ENCODE measurements at regions not wholly inside any gene's neighbourhood (a gene's known extent, or its start where the extent isn't known, plus 50 kb on each side); places are given as distances from the start of the nearest gene placed in this dataset.
"Not testable (repeated sequence)": the region's sequence is repeated elsewhere in the genome, so short reads cannot be mapped to it uniquely, and the experiment has no call there.

DNA sequence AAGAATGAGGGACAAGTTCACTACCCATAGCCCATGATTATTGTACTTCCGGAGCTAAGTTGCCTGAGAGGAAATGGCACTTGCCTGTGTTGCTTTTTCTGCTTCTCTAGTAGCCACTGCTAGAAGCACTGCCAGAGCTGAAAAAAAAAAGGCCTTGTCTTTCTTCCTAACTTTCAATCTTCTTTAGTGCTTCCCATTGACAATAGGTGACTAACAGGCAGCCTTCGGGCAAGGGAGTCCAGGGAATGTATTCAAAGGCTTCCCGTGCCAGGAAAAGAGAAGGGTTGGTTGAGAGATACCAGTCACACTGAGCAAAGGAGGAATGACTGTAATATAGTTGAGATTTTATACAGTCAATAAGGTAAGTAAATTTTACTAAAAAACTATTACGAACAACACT is 242.0 kb downstream of the CALCRL start:
- DNase-seq (ENCODE audit: low read depth), result no peak

DNA sequence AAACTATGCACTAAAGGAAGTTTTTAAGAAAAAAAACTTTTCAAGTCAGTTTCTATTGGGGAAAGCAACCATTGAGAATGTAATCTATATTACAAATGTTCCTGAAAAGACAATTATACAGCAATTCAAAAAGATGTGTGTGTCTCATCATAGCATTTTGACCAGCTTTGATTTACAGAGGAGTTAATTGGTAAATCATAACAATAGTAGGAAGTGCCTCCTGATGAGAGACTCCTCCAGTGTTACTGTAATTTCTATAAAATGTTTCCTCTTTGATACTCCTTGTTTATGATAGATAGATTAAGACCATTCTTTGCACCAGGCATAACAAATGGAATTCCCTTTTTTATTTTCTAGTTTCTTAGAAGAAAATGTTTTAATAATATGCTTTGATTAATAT is 249.9 kb downstream of the CALCRL start:
- DNase-seq (ENCODE audit: low read depth), result no peak

DNA sequence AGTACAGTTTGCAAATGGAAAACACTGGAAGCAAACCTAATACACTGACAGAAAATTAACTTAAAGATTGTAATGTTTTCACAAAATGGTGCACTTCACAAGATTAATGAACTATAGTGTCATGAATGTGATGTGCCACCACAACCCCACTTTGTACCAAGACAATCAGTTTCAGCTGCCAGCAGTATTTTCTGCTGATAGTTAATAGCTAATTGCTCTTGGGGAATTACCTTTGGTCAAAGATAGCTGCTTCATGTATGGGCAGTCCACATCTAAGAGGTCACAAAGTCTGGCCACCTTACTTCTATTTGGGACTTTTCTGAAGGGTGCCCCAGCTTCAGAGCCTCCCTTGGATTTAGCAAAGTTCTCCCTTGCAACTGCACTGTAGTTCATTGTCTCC is 254.0 kb downstream of the CALCRL start:
- no peak for DNase-seq (ENCODE audit: low read depth)

DNA sequence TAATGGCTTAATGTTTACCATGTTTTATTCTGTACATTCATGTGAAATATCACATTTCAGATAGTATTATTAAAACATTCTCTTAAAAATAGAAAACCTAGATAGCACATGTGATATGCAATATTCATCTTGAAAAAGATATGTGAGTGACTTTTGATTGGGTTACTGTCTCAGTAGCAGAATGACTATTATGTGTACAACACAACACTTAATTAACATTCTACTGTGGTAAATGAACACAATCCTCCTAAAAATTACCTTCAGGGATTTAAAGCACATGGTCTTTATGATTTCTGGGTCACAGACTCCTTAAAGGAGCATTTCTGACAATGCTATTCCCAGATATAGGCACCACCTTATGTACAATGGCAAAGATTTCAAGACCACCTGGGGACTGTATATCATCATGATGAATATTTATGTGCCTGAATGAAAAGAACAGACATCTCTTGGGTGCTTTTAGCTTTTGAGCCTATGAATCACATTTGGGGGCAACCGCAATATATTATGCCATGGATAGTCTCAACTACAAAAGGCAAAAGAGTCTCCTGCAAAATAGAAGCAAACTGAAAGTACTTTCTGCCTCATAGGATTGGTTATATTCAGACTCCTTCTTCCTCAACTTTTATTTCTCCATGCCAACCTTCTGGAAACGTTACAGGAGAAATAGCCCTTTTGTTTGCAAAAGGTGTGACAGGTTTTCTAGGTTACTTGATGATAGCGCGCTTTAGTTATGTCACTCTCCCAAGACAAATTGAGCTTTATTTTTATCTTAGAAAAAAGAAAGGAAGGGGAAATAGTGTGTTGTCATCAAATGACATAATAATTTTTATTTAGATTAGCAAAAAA is 259.0 kb downstream of the CALCRL start:
- no peak for DNase-seq (ENCODE audit: low read depth)

DNA sequence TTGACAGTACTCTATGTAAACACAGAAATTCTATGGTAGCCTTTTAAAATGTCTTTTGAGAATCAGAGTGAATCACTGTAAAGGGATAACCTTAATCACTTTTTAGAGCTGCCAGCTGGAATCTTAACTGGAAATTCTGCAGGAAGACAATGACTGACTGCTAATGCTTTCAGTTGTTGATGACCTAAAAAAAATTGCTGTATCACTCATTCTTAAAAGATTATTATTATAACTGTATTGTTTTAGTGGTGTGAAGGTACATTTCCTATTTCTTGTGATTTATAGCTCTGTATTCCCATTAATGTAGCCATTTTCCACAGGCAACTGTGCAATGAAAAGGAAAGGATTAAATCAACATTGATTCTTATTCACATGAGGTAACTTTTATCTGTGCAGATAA is 260.5 kb downstream of the CALCRL start:
- DNase-seq (ENCODE audit: low read depth), result no peak

DNA sequence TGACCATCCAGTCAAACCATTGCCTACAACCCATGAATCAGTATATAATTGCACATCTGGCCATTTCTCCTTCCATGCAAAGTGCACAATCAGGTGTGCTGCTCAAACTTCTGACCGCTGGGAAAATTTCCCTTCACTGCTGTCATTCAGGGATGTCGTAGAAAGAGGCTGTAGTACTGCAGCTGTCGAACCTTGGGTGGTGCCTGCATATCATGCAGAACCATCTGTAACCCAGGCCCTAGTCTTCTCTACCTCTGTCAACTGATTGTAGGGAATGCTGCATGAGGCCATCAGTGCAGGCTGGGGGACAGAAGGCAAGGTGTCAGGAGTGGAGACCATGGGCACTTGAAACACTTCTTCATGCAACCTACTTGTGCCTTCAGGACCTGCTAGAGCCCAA is 267.5 kb downstream of the CALCRL start:
- DNase-seq (ENCODE audit: low read depth), result no peak

DNA sequence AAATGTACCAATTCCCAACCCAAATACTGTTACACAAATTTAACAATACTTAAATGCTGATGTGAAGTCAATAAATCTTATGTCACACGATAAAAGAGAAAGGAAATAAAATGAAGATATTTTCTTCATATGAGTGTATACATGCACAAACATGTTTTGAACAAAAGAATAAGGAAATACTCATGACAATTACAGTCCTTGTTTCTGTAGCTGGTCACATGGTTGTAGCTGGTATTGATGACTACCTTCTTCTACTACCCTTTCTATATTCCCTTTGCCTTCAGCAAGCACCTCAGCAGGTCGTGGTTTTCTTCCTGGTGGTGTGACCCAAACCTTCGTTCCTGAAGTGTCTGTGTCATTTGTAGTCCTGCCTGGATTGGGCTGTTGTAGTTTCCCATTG is 269.2 kb downstream of the CALCRL start:
- not testable (repeated sequence) for DNase-seq (ENCODE audit: low read depth)

DNA sequence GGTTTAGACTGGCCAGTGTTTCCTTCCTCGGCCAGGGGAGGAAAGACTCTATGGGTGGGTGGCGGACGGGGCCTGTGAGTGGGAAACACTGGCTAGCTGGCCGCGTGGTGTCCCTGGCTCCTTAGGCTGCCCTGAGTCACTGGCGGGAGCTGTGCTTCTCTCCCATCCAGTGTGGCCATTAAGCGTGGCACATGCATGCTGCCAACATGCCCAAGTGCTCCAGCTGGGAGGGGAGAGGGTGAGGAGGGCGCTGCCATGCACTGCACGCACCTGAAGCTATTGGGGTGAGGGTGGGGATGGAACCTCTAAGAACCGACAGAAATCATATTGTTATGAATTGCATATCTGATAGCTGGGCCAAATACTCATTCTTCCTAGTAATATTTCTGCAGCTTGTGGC is 270.8 kb downstream of the CALCRL start:
- DNase-seq (ENCODE audit: low read depth), result no peak

DNA sequence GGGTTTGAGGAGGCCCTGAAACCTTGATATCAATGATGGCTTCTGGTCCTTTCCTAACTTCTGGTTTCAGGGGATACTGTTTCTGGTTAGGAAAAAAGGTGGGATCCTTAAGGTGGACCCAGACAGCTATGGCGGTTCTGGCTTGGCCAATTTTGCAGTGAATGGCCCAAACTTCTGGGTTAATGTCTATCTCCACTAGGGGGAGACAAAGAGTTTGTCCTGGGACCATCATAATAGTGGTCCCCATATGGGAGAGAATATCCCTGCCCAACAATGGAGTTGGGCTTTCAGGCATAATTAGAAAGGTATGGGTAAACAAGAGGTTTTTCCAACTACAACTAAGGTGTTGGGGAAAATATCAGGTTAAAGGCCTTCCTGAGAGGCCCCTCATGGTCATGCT is 273.5 kb downstream of the CALCRL start:
- DNase-seq (ENCODE audit: low read depth), result no peak

DNA sequence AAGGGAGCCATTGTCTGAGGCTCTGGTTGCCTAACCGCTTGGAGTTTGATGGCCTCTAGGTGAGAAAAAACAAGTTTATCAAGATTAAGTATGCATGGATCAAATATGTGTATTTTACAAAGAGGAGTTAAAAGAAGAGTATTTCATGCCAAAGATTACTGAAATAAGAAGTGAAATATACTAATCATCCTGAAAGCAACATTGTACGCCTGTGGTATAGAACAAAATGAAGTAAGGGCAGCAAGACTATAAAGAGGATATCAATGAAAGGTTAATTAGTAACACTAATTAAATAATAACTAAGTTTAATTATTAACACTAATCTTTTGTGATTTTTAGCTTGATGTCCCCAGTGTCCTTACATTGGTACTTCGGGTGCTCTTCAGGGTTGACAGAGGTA is 276.7 kb downstream of the CALCRL start:
- no peak for DNase-seq (ENCODE audit: low read depth)

DNA sequence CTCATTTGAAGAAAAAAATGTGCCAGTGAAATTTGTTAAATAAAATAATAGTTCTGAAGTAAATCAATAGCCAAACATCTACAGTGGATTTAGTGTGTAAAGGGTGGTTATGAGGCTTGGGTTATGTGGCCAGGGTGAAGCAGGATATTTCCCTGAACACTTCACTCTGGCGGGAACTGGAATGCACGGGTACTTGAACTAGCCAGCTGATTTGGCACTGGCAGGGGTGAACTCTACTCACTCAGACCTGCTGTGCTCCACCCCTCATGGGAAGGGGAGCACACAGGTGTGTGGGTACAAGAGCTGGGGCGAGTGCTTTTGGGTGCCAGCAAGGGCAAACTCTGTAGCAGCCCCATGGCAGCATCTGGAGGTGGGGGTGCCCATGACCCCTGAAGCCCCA is 278.2 kb downstream of the CALCRL start:
- no peak for DNase-seq (ENCODE audit: low read depth)

DNA sequence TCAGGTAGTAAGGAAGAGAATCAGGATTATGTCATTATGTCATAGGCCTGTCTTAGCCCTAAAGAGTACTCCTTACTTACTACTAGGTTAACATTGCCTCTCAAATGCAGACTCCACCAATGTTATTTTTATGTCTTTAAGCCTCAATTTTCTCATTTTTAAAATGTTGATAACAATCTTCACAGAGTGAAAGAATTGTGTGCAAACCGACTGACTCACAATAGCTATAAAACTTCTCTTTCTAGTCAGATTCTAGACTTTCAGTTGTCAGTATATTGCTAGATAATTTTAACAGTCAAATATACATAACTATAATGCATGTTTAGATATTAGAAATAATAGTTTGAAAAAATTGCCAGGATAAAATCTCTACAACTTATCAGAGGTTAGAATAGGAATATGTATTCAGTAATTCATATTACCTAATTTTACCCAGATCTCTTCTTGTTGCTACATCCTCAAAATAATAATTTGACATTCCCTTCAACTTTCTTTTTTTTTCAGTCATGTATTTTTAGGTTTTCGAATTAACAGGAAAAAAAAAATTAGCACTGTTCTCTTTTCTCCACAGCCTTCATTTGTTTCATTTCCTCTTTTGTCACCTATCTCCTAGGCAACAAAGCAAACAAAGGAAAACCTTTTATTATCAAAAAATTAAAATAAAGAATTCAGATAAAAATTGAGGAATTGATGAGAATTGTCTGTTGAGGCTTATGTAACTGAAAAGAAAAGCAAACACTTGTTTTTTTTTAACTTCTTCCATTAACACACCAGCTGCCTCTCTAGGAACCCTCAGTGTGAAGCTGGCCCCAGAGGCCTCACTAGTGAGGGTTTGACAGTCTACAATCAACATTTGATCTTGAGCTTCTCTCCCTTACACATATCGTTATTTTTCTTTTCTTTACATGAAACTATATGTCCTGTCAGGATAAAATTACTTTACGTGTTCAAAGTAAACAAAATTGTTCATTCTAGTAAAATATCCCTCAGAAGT is 279.0 kb downstream of the CALCRL start:
- DNase-seq (ENCODE audit: low read depth), result no peak

DNA sequence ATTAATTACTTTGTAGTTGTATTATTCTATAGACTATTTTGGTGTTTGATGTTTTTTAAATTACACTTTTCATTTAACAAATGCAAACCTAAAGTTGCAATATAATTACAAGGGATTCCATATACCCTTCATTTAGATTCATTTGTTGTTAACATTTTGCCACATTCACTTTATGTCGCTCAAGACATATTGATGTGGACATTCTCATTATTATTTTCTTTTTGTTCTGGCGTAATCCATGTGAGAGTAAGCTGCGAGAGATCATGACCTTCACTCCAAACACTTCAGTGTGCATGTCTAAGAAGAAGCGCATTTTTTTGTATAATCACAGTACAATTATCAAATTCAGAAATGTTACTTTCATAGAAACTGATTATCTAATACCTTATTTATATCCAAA is 280.6 kb downstream of the CALCRL start:
- no peak for DNase-seq (ENCODE audit: low read depth)

DNA sequence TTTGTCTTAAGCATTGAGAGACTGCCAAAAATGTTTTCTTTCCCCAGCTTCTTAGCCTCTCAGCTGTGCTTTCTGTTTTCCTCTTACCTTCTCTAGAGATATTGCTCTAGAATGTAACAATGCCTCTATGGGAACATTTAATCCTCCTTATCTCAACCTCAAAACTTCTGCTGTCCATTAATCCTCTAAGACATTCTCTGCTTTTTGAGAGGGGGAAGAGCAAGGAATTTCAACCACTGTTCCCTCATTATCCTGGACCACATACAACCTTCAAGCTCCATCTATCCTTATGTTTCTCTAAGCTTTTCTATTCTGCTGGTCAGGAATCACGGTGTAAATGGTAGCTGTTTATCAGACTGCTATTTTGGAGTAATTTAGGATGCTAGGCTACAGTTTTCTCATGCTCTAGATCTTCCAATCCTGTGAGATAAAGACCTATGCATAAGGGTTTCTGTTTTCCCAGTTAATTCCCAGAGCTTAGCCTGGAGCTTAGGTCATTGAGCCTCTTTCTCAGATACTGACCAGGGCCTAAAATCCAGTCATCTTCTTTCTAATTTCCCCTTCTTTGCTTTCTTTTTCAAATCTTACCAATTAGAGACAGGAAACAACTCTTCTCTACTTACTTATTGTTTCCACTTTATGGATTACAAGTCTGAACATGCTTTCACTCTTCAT is 282.0 kb downstream of the CALCRL start:
- no peak for DNase-seq (ENCODE audit: low read depth)

DNA sequence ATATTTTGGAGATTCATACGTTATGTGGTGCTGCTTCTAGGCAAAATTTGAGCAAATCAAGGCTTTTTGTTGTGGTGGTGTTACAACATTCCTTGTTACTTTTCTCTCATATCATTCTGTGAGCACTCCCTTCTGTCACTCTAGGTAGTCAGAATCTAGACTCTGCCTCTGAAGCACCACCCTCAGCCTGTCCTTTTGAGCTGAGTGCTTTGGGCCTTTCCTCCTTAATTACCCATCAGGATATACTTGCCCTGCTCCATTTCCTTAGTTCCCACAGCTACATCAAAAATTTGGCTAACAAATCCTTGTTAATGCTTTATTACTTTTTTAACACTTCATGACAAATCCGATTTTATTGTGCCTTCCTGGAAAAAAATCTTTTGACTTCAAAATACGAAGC is 289.6 kb downstream of the CALCRL start:
- DNase-seq (ENCODE audit: low read depth), result no peak

DNA sequence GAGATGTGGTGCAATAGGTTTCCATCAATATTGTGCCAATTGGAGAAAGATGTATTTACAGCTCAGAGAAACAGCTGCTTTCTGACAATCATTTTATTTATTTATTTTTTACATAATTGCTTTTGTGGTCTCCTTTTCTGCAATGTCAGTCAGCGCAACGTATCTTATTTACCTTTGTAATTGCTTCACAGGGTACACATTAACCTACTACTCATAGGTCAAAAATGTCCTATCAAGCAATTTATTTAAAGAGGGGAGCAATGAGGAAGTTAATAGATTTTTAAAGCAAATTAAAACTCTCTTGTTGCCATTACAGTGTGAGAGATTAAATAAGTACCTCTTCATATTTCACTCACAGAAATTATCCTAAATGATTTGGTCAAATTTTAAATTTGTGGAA is 291.0 kb downstream of the CALCRL start:
- no peak for DNase-seq (ENCODE audit: low read depth)

DNA sequence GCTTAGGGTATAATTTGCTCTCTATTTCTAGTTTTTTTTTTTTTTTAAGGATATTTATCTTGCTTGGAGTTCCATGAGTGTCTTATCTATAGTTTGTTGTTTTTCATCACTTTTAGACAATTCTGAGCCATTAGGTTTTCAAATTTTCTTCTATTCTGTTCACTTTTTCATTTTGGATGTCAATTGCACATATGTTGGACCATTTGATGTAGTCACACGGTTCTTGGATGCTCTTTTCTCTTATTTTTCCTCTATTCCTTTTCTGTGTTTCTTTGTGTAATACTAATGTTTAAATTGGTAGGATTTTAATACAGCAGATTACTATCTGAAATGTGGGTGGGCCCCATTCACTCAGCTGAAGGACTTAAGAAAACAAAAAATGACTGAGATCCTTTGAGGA is 292.6 kb downstream of the CALCRL start:
- no peak for DNase-seq (ENCODE audit: low read depth)

DNA sequence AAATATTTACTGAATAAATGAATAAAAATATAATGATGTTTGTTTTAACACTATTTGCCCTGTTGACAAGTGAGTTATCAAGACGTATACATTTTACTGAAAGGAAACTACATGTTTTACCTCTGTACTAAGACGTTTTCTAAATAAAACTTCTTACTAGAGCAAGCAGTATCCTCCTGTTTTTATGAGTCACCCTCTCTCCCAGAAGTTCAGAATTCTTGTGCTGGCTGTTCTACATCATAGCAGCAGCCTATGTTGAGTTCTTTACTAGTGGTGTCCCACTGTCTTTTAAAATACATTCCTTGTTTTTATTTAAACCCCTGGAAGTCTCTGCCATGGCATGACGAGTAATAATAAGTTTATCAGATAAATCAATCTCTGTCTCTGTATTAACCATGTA is 297.4 kb downstream of the CALCRL start:
- no peak for DNase-seq (ENCODE audit: low read depth)

DNA sequence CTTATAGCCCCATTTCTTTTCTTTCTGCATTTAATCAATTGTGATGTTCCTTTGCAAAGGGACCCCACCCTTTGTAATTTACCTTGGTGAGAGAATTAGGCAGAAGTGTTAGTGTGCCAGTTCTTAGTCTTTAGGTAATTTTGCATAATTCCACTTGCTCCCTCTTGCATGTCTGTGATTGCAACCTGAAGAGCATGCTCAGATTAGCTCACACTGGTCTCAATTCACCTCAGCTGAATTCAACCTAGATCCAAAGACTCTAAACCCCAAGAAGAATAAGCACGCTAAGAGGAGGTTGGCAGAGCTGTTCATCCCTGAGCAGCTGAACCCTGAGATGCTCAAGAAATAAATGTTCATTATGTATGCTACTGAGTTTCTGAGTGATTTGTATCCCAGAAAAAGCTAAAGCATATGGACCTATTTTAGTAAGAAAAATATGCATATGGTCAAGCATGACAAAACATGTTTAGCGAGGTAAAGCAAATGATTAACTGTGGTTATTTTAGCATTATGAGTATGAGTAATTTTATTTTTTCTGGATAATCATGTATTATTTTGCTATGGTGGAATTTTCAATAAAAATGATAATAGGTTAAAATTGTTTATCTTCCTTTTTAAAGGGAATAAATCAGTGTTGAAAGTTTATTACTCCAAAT is 299.2 kb upstream of the ZSWIM2 start:
- no peak for DNase-seq (ENCODE audit: low read depth)

DNA sequence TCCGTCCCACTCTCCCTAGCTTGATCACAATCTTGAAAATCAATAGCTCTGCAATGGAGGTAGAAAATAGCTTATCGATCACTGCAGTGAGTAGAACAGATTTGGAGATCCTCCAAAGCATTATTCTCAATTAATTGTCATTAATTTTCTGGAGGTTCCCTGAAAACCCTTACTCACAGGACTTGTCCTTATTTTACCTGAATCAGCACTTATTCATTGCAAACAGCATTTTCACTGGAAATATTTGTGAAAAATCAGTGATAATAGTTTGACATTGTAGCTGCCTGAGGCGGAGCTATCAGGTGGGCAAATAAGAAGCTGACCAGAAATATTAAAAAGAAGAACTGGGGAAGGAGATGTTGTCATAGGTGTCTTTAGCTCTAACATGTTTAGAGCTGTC is 294.6 kb upstream of the ZSWIM2 start:
- no peak for DNase-seq (ENCODE audit: low read depth)

DNA sequence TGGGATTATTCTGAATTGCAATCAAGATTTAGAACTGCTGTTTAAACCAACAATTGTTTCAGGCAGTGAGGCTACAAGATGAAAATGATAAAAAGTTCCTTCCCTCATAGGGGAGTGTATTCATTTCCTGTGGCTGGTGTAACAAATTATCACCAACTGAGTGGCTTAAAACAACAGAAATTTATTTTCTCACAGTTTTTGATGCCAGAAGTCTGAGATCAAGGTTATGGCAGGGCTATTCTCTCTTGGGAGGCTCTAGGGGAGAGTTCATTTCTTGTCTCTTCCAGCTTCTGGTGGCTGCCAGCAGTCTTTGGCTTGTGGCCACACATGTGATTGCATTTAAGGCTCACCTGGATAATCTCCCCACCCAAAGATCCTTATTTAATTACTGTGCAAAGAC is 290.5 kb upstream of the ZSWIM2 start:
- DNase-seq (ENCODE audit: low read depth), result no peak

DNA sequence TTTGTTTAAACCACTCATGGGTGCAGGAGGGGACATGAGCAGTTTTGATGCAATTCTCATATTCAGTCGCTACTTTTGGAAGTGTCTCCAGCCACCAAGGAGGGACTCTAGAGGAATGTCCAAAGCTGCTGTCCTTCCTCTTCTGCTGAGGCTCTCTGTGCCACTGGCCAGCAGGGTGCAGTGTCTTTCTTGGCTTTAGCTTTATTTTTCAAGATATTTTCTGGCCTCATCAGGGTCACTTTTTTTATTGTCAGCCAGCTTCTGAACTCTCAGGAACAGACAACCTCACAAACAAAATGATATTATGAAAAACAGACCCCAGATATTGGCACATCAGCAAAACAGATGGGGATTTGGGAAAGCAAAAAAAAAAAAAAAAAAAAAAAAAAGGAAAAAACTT is 289.3 kb upstream of the ZSWIM2 start:
- DNase-seq (ENCODE audit: low read depth), result no peak
